ENCODE measurements at regions not wholly inside any gene's neighbourhood (a gene's known extent, or its start where the extent isn't known, plus 50 kb on each side); places are given as distances from the start of the nearest gene placed in this dataset.

- TF ChIP-seq POLR2A (IDR thresholded peaks at IDR 0.05) = no peak
- no peak for TF ChIP-seq CTCF (IDR thresholded peaks at IDR 0.05)
- TF ChIP-seq EP300 (IDR thresholded peaks at IDR 0.05) = no peak
Measured at GRCh38 chr19:29076963-29077362, 136.0 kb downstream of the UQCRFS1 start.
